ENCODE measurements at regions not wholly inside any gene's neighbourhood (a gene's known extent, or its start where the extent isn't known, plus 50 kb on each side); places are given as distances from the start of the nearest gene placed in this dataset.

GRCh38 chr1:224509907-224510306 is 75.3 kb upstream of the WDR26 start:
- TF ChIP-seq, protein P1, sequence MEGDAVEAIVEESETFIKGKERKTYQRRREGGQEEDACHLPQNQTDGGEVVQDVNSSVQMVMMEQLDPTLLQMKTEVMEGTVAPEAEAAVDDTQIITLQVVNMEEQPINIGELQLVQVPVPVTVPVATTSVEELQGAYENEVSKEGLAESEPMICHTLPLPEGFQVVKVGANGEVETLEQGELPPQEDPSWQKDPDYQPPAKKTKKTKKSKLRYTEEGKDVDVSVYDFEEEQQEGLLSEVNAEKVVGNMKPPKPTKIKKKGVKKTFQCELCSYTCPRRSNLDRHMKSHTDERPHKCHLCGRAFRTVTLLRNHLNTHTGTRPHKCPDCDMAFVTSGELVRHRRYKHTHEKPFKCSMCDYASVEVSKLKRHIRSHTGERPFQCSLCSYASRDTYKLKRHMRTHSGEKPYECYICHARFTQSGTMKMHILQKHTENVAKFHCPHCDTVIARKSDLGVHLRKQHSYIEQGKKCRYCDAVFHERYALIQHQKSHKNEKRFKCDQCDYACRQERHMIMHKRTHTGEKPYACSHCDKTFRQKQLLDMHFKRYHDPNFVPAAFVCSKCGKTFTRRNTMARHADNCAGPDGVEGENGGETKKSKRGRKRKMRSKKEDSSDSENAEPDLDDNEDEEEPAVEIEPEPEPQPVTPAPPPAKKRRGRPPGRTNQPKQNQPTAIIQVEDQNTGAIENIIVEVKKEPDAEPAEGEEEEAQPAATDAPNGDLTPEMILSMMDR (conservative IDR thresholded peaks at IDR 0.05; ENCODE audit: low read length) = no peak
- TF ChIP-seq EZH2phosphoT487 (IDR thresholded peaks at IDR 0.05; ENCODE audit: borderline replicate concordance, low read depth, low read length) = no peak
